GM19328 (cell line): ENCODE measurements at regions not wholly inside any gene's neighbourhood (a gene's known extent, or its start where the extent isn't known, plus 50 kb on each side); places are given as distances from the start of the nearest gene placed in this dataset.

Experiments used
- ATAC-seq: cut with Tn5 transposase; IDR thresholded peaks from one replicate; pipeline ENCODE4 v1.9.1; 2021; ENCODE audit warnings: mild to moderate bottlenecking, moderate library complexity; ENCODE audit not compliant: unreplicated experiment

- no peak for ATAC-seq
Measured at GRCh38 chr18:29313312-29313711, 1136.4 kb upstream of the CDH2 start.

- no peak for ATAC-seq
Measured at GRCh38 chr18:29311580-29311979, 1134.7 kb upstream of the CDH2 start.

- ATAC-seq: no peak
Measured at GRCh38 chr18:29309366-29309765, 1132.4 kb upstream of the CDH2 start.

- no peak for ATAC-seq
Measured at GRCh38 chr18:29307982-29308381, 1131.1 kb upstream of the CDH2 start.

- no peak for ATAC-seq
Measured at GRCh38 chr18:29307231-29307630, 1130.3 kb upstream of the CDH2 start.

- no peak for ATAC-seq
Measured at GRCh38 chr18:29305516-29305915, 1128.6 kb upstream of the CDH2 start.

- ATAC-seq: no peak
Measured at GRCh38 chr18:29301048-29301447, 1124.1 kb upstream of the CDH2 start.

- no peak for ATAC-seq
Measured at GRCh38 chr18:29285471-29285870, 1108.5 kb upstream of the CDH2 start.

- no peak for ATAC-seq
Measured at GRCh38 chr18:29271501-29271900, 1094.6 kb upstream of the CDH2 start.

- ATAC-seq: no peak
Measured at GRCh38 chr18:29259838-29260237, 1082.9 kb upstream of the CDH2 start.

GRCh38 chr18:29254123-29254522, 1077.2 kb upstream of the CDH2 start:
- no peak for ATAC-seq

- no peak for ATAC-seq
Measured at GRCh38 chr18:29251681-29252080, 1074.8 kb upstream of the CDH2 start.

- no peak for ATAC-seq
Measured at GRCh38 chr18:29250843-29251242, 1073.9 kb upstream of the CDH2 start.

GRCh38 chr18:29250259-29250658, 1073.3 kb upstream of the CDH2 start:
- ATAC-seq: no peak

GRCh38 chr18:29248805-29249204, 1071.9 kb upstream of the CDH2 start:
- ATAC-seq: no peak

GRCh38 chr18:29241199-29241598, 1064.3 kb upstream of the CDH2 start:
- no peak for ATAC-seq

GRCh38 chr18:29234751-29235150, 1057.8 kb upstream of the CDH2 start:
- ATAC-seq: no peak

GRCh38 chr18:29226213-29226612, 1049.3 kb upstream of the CDH2 start:
- no peak for ATAC-seq

- ATAC-seq: no peak
Measured at GRCh38 chr18:29225351-29225750, 1048.4 kb upstream of the CDH2 start.

GRCh38 chr18:29218091-29218490, 1041.2 kb upstream of the CDH2 start:
- no peak for ATAC-seq

GRCh38 chr18:29217124-29217915, 1040.4 kb upstream of the CDH2 start:
- ATAC-seq: no peak

- ATAC-seq: no peak
Measured at GRCh38 chr18:29198834-29199233, 1021.9 kb upstream of the CDH2 start.

- no peak for ATAC-seq
Measured at GRCh38 chr18:29196307-29196706, 1019.4 kb upstream of the CDH2 start.
